Activated CD8-positive, alpha-beta T cell treated with anti-CD3 and anti-CD28 coated beads, Interleukin-2, amount 10 ng/mL, durations not matched to agents 7 days and 5 days (primary cell): ENCODE measurements at regions not wholly inside any gene's neighbourhood (a gene's known extent, or its start where the extent isn't known, plus 50 kb on each side); places are given as distances from the start of the nearest gene placed in this dataset.

ENCODE experiments used
- ATAC-seq: fragments of 150-1000 bp; cut with Tn5 transposase; one replicate; pipeline ENCODE4 v1.10.0; 2021; ENCODE audit warnings: moderate library complexity
- CTCF ChIA-PET: fragments of 350-600 bp; sonication (Branson Sonifier 250); formaldehyde crosslinking; loops from one replicate; lab custom pipeline; 2021; ENCODE audit warnings: antibody characterized with exemption; lab: Charles Lee
- POLR2A ChIA-PET: fragments of 350-600 bp; sonication (Branson Sonifier 250); formaldehyde crosslinking; loops from one replicate; lab custom pipeline; 2021; ENCODE audit warnings: antibody characterized with exemption; lab: Charles Lee
- DNase-seq: peaks from one replicate; pipeline ENCODE4 v3.0.0-alpha.2; 2020
- H3K27ac Mint-ChIP-seq: one replicate; pipeline ENCODE4 v1.8.0; 2021; ENCODE audit warnings: mild to moderate bottlenecking, mixed read lengths
- H3K27me3 Mint-ChIP-seq: one replicate; pipeline ENCODE4 v1.8.0; 2021; ENCODE audit warnings: low read depth, mixed read lengths
- H3K36me3 Mint-ChIP-seq: one replicate; pipeline ENCODE4 v1.8.0; 2021; ENCODE audit warnings: low read depth, mixed read lengths
- H3K4me1 Mint-ChIP-seq: one replicate; pipeline ENCODE4 v1.8.0; 2021; ENCODE audit warnings: low read depth, mixed read lengths
- H3K4me3 Mint-ChIP-seq: one replicate; pipeline ENCODE4 v1.8.0; 2021; ENCODE audit warnings: mild to moderate bottlenecking, mixed read lengths
- H3K9me3 Mint-ChIP-seq: one replicate; pipeline ENCODE4 v1.8.0; 2022; ENCODE audit warnings: mixed read lengths; ENCODE audit not compliant: insufficient read depth

DNA sequence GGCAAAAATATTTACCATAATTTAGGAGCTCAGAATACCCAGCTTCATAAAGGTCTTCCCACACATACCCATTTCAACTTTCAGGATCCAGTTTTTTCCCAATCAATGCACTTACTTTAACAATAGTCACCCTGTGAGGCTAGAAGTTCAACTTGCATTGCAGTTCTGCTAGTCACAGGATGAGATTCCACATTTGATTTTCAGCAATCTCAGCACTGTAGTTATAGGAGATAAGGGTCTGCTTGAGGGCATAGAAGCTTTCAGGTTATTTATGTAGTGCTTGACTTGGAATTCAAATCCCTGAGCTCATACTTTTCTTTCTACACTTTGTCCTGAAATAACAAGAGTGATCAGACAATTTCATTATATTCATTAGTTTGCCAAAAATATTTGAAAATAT lies 78.3 kb upstream of the IL2 start:
- H3K4me1 Mint-ChIP-seq: peaks cover 5% of the 10 kb centered on the region
- POLR2A ChIA-PET: interaction anchor here (0.6 kb wide), 1 partner anchor 508 kb away, joined by 3 read pairs; no protein-coding TSS in a partner anchor

GRCh38 chr4:122533841-122534240 lies 77.3 kb upstream of the IL2 start:
- ATAC-seq: no peak
- H3K9me3 Mint-ChIP-seq: no peaks in the 10 kb centered on the region
- no peak overlapping the region for H3K4me3 Mint-ChIP-seq
- H3K36me3 Mint-ChIP-seq: no peaks in the 10 kb centered on the region
- peaks cover 4% of the 10 kb centered on the region for H3K27me3 Mint-ChIP-seq
- CTCF ChIA-PET: no interaction called here
- POLR2A ChIA-PET: no interaction called here
- no peaks in the 10 kb centered on the region for H3K4me1 Mint-ChIP-seq
- DNase-seq: no peak
- no peak overlapping the region for H3K27ac Mint-ChIP-seq

More for the DNA sequence above, 78.3 kb upstream of the IL2 start:
- no peak overlapping the region for H3K4me3 Mint-ChIP-seq
- CTCF ChIA-PET: no interaction called here
- no peaks in the 10 kb centered on the region for H3K9me3 Mint-ChIP-seq
- H3K36me3 Mint-ChIP-seq: no peaks in the 10 kb centered on the region
- H3K27me3 Mint-ChIP-seq: peaks cover 3% of the 10 kb centered on the region
- no peak overlapping the region for H3K27ac Mint-ChIP-seq
- DNase-seq: no peak
- no peak for ATAC-seq

GRCh38 chr4:122532766-122533165 lies 76.2 kb upstream of the IL2 start:
- no peak for ATAC-seq
- no peak overlapping the region for H3K27ac Mint-ChIP-seq
- H3K9me3 Mint-ChIP-seq: no peaks in the 10 kb centered on the region
- peaks cover 4% of the 10 kb centered on the region for H3K27me3 Mint-ChIP-seq
- no peaks in the 10 kb centered on the region for H3K4me1 Mint-ChIP-seq
- CTCF ChIA-PET: no interaction called here
- no peak for DNase-seq
- H3K36me3 Mint-ChIP-seq: no peaks in the 10 kb centered on the region
- H3K4me3 Mint-ChIP-seq: no peak overlapping the region
- POLR2A ChIA-PET: no interaction called here

DNA sequence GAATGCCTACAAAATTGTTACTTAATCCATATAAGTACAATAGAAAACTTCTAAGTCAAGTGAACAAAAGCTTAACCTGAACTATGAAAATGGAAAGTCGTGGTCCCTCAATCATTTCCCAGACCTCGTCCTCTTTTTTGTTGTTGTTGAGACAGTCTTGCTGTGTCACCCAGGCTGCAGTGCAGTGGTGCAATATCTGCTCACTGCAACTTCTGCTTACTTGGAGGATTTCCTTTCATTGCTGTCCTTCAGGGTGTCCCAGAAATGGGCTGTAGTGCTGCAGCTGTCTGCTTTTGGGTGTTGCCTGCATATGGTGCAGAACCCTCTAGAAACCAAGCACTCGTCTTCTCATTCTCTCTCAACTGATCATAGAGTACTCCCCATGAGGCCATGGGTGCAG lies 75.0 kb upstream of the IL2 start:
- no peak for DNase-seq
- Mint-ChIP-seq H3K4me3 (no peak overlapping the region), H3K36me3 (no peaks in the 10 kb centered on the region), H3K27ac (no peak overlapping the region), H3K9me3 (no peaks in the 10 kb centered on the region), H3K4me1 (no peaks in the 10 kb centered on the region), H3K27me3 (peaks cover 4% of the 10 kb centered on the region)
- ATAC-seq: no peak
- CTCF ChIA-PET: interaction anchor here (0.6 kb wide), 1 partner anchor 11 kb away, joined by 3 read pairs; no protein-coding TSS in a partner anchor
- POLR2A ChIA-PET: no interaction called here

- Mint-ChIP-seq H3K36me3 (no peaks in the 10 kb centered on the region), H3K4me3 (no peak overlapping the region), H3K9me3 (no peaks in the 10 kb centered on the region), H3K27me3 (peaks cover 4% of the 10 kb centered on the region), H3K4me1 (no peaks in the 10 kb centered on the region), H3K27ac (no peak overlapping the region)
- CTCF ChIA-PET: no interaction called here
- no peak for ATAC-seq
- DNase-seq: no peak
- POLR2A ChIA-PET: no interaction called here
Observed at GRCh38 chr4:122531038-122531437, 74.5 kb upstream of the IL2 start.

- Mint-ChIP-seq H3K27me3 (peaks cover 12% of the 10 kb centered on the region), H3K4me1 (no peaks in the 10 kb centered on the region), H3K9me3 (no peaks in the 10 kb centered on the region), H3K4me3 (no peak overlapping the region), H3K27ac (no peak overlapping the region), H3K36me3 (no peaks in the 10 kb centered on the region)
- DNase-seq (no peak), ATAC-seq (no peak)
- ChIA-PET CTCF (no interaction called here), POLR2A (no interaction called here)
Observed at GRCh38 chr4:122528879-122529278, 72.4 kb upstream of the IL2 start.

DNA sequence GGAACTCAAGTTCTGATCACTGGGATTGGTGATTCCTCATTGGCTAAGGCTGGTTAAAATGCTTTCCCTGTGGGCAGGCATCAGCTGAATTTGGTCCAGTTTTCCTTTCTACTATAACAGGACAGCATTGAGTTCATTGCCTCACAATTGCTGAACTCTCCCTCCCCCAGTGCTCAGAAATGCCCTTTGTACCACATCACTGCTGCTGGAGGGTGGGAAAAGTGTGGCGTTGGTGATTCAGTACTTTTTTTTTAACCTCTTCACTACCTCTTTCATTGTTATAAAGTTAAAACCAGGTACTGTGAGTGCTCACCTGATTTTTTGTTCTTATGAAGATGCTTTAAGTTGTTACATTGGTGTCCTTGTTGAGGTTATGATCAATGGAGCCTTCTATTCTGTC lies 69.3 kb upstream of the IL2 start:
- Mint-ChIP-seq H3K27me3 (peaks cover 16% of the 10 kb centered on the region), H3K9me3 (peaks cover 3% of the 10 kb centered on the region), H3K4me3 (no peak overlapping the region), H3K36me3 (no peaks in the 10 kb centered on the region), H3K27ac (no peak overlapping the region), H3K4me1 (no peaks in the 10 kb centered on the region)
- ATAC-seq: no peak
- no peak for DNase-seq
- POLR2A ChIA-PET: no interaction called here
- CTCF ChIA-PET: no interaction called here

GRCh38 chr4:122524176-122524575 lies 67.7 kb upstream of the IL2 start:
- no peak overlapping the region for H3K4me3 Mint-ChIP-seq
- no peak overlapping the region for H3K27ac Mint-ChIP-seq
- peaks cover 19% of the 10 kb centered on the region for H3K27me3 Mint-ChIP-seq
- H3K9me3 Mint-ChIP-seq: peaks cover 3% of the 10 kb centered on the region
- DNase-seq: no peak
- POLR2A ChIA-PET: no interaction called here
- ATAC-seq: no peak
- H3K4me1 Mint-ChIP-seq: no peaks in the 10 kb centered on the region
- CTCF ChIA-PET: no interaction called here
- H3K36me3 Mint-ChIP-seq: no peaks in the 10 kb centered on the region

DNA sequence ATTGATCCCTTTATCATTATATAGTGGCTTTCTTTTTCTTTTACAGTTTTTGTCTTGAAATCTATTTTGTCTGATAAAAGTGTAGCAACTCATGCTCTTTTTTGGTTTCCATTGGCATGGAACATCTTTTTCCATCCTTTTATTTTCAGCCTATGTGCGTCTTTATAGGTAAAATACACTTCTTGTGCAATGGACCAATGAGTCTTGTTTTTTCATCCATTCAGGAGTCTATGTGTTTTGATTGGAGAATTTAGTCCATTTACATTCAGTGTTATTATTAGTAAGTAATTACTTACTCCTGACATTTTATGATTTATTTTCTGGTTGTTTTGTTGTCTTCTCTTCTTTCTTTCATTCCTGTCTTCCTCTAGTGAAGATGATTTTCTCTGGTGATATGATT lies 66.4 kb upstream of the IL2 start:
- POLR2A ChIA-PET: no interaction called here
- Mint-ChIP-seq H3K27ac (no peak overlapping the region), H3K4me1 (no peaks in the 10 kb centered on the region), H3K9me3 (peaks cover 3% of the 10 kb centered on the region), H3K27me3 (peaks cover 27% of the 10 kb centered on the region), H3K36me3 (no peaks in the 10 kb centered on the region), H3K4me3 (no peak overlapping the region)
- CTCF ChIA-PET: no interaction called here
- DNase-seq (no peak), ATAC-seq (no peak)

GRCh38 chr4:122517345-122517744 lies 60.8 kb upstream of the IL2 start:
- ATAC-seq: no peak
- H3K36me3 Mint-ChIP-seq: no peaks in the 10 kb centered on the region
- H3K27me3 Mint-ChIP-seq: peaks cover 33% of the 10 kb centered on the region
- DNase-seq: no peak
- no peaks in the 10 kb centered on the region for H3K9me3 Mint-ChIP-seq
- H3K4me3 Mint-ChIP-seq: no peak overlapping the region
- H3K4me1 Mint-ChIP-seq: no peaks in the 10 kb centered on the region
- ChIA-PET POLR2A (interaction anchor here (0.6 kb wide), 1 partner anchor 34 kb away, joined by 4 read pairs; no protein-coding TSS in a partner anchor), CTCF (no interaction called here)
- H3K27ac Mint-ChIP-seq: no peak overlapping the region

GRCh38 chr4:122516376-122516775 lies 59.9 kb upstream of the IL2 start:
- no peak for DNase-seq
- Mint-ChIP-seq H3K27ac (no peak overlapping the region), H3K27me3 (peaks cover 33% of the 10 kb centered on the region), H3K4me1 (no peaks in the 10 kb centered on the region), H3K4me3 (no peak overlapping the region), H3K9me3 (no peaks in the 10 kb centered on the region), H3K36me3 (no peaks in the 10 kb centered on the region)
- ChIA-PET CTCF (no interaction called here), POLR2A (no interaction called here)
- no peak for ATAC-seq

GRCh38 chr4:122514671-122515070 lies 58.1 kb upstream of the IL2 start:
- no peak for ATAC-seq
- no peak overlapping the region for H3K27ac Mint-ChIP-seq
- H3K4me1 Mint-ChIP-seq: no peaks in the 10 kb centered on the region
- ChIA-PET CTCF (no interaction called here), POLR2A (no interaction called here)
- H3K36me3 Mint-ChIP-seq: no peaks in the 10 kb centered on the region
- peaks cover 29% of the 10 kb centered on the region for H3K27me3 Mint-ChIP-seq
- no peak overlapping the region for H3K4me3 Mint-ChIP-seq
- no peaks in the 10 kb centered on the region for H3K9me3 Mint-ChIP-seq
- no peak for DNase-seq

DNA sequence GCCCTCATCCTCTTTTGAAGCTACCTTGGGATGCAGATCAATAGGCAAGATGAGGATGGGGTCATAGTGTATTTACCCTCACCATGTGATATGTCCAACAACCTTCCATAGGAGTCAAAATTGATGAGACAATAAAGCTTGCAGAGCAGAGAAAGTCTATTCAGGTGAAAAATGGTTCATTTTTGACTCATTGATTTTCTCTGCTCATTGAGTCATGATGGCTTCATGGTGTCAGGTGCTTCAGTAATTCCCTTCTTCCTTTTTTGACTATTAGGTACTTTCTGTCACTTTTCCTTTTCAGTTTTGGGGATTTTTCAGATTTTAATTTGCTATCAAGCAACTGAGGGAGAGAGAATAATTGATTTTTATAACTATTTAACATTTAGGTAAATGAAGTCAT lies 55.9 kb upstream of the IL2 start:
- ATAC-seq: no peak

More for the DNA sequence above, 55.9 kb upstream of the IL2 start:
- Mint-ChIP-seq H3K4me3 (no peak overlapping the region), H3K9me3 (no peaks in the 10 kb centered on the region), H3K36me3 (no peaks in the 10 kb centered on the region), H3K27ac (no peak overlapping the region), H3K4me1 (peaks cover 14% of the 10 kb centered on the region), H3K27me3 (peaks cover 17% of the 10 kb centered on the region)
- POLR2A ChIA-PET: no interaction called here
- no peak for DNase-seq
- CTCF ChIA-PET: no interaction called here
